Glomerular endothelial cell (primary cell): ENCODE measurements at regions not wholly inside any gene's neighbourhood (a gene's known extent, or its start where the extent isn't known, plus 50 kb on each side); places are given as distances from the start of the nearest gene placed in this dataset.
"Not testable (repeated sequence)": the region's sequence is repeated elsewhere in the genome, so short reads cannot be mapped to it uniquely, and the experiment has no call there.

Source experiments
- DNase-seq: peaks from one replicate; pipeline ENCODE4 v3.0.0-alpha.2; 2011; ENCODE audit warnings: low read depth, low spot score; ENCODE audit errors: extremely low read depth

DNA sequence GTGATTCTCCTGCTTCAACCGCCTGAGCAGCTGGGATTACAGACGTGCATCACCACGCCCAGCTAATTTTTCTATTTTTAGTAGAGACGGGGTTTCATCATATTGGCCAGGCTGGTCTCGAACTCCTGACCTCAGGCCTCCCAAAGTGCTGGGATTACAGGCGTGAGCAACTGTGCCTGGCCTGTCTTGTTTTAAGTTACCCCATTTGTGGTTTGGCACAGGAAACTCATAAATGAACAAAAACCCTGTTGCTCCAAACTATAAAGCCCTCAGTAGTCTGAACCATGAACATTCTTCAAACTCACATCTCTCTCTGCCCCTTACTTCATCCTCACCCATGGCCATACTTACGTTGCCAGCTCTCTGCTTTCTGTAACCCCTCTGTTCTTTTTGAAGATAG, 61.7 kb downstream of the RHOU start:
- DNase-seq: not testable (repeated sequence)

DNA sequence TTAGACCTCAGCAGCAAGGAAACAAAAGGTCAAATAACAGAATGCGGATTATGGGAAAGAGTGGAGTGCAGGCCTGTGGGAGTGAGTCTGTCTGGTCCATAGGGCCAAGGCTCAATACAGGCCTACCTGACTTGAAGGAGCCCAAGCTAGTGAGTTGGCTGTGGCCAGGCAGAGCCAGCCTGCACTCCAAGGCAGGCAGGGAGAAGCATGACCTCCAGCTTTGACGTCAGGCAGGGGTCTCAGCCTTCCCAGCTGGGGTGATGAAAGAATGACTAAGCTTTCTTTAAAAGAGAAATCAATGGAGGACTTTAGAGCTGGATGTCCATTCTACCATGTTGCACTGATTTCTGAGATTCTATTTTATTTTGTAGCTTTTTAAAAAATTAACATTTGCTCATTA, 62.8 kb downstream of the RHOU start:
- DNase-seq: no peak

DNA sequence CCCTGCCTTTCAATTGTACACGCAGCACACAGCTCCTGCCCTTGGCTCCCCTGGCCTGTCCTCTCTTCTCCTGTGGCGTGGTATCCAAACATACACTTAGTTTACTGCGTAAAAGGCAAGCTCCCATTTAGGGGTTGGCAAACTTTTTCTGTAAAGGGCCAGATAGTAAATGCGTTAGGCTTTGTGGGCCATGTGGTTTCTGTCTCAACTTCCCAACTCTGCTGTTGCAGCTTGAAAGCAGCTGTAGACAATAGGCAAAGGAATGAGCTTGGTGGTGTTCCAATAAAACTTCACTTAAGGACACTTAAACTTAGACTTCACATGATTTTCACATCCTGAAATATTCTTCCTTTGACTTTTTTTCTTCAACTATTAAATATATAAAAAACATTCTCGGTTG, 63.3 kb downstream of the RHOU start:
- no peak for DNase-seq

DNA sequence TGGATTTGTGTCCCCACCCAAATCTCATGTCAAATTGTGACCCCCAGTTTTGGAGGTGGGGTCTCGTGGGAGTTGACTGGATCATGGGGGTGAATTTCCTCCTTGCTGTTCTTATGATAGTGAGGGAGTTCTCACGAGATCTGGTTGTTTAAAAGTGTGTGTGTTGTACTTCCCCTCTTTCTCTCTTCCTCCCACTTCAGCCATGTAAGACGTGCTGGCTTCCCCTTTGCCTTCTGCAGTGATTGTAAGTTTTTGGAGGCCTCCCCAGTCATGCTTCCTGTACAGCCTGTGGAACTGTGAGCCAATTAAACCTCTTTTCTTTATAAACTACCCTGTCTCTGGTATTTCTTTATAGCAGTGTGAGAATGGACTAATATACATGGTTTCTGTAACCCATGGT, 64.6 kb downstream of the RHOU start:
- DNase-seq: no peak

DNA sequence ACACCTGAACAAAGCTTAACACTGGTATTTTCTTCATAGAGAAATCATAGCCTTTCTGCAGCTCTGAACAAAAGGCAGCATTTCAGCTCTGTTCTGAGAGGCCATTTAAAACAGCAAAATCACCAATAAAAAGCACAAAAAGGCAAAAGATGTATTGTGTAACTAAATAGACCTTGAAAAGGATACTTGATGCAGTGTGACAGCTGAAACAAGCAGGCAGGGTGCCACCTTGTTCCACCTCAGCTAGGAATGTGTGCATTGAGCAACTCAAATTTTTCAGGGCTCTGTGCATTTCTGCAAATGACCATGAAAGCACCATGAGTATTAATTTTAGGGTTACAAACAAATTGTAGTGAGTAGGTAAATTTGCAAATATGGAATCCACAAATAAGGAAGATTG, 65.8 kb downstream of the RHOU start:
- DNase-seq: no peak

DNA sequence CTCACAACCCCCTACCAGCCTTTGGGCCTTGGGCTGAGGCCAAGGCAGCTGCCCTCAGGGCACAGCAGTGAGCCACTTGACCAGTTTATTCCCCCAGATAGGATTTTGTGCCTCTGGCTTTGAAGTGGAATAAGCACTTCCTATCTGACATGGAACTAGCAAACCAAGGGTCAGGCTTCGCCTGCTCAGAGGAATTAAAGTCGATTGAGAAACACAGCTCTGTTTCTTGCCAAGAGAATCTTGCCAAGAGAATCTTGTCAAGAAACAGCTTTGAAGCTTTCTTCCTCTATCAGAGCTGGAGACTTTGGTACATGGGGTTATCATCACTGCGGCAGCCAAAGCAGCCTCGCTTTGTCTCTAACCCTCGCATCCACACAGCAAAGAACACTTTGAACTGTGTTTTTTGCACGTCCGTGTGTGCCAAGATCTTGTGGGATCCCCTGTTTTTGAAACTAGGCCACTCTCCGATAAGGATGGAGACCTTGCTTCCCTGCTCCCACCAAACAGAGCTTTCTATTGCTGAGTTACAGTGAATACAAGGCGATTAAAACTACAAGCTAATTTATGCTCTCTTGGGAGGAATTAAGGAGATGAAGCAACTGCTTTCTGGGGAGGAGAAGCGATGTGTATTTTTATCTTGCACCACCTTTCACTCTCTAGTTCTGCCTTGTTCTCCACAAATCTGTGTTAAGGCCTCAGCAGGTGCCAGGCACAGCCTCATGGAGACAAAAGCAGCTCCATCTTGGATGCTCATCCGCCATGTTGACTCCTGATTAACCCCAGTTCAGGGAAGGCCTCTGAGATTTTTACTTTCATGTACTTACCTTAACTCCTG, 67.3 kb downstream of the RHOU start:
- DNase-seq: no peak

DNA sequence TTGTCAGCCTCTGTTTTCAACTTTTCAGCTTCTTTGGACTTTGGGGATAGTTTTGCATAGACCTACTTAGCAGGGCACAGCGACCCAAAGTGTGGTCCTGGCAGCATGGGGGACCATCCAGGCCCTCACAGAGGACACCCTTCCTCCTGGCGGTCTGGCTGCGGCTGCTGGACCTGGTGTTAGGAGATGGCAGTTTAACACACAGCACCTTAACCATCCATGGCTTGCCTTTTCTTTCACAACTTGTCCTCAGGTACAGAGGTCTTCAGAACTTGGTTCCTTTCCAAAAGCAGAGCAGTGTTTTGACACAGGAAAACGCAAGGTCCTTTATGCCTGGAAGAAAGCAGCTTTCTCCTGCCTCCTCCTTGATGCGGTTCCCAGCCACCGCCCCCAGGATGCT, 68.1 kb downstream of the RHOU start:
- no peak for DNase-seq

DNA sequence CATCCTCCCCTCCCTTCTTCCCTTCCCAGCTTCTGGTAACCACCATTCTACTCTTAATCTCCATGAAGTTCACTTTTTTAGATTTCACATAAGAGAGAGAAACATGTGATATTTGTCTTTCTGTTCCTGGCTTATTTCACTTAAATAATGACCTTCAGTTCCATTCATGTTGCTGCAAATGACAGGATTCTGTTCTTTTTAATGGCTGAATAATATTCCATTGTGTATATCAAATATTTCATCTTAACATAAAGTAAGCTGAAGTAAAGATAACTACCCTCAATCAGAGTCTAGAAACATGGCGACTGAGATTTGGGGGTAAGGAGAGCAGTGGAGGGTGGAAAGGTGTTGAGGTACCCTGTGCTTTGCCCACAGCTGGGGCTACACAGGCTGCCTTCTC, 68.9 kb downstream of the RHOU start:
- no peak for DNase-seq

DNA sequence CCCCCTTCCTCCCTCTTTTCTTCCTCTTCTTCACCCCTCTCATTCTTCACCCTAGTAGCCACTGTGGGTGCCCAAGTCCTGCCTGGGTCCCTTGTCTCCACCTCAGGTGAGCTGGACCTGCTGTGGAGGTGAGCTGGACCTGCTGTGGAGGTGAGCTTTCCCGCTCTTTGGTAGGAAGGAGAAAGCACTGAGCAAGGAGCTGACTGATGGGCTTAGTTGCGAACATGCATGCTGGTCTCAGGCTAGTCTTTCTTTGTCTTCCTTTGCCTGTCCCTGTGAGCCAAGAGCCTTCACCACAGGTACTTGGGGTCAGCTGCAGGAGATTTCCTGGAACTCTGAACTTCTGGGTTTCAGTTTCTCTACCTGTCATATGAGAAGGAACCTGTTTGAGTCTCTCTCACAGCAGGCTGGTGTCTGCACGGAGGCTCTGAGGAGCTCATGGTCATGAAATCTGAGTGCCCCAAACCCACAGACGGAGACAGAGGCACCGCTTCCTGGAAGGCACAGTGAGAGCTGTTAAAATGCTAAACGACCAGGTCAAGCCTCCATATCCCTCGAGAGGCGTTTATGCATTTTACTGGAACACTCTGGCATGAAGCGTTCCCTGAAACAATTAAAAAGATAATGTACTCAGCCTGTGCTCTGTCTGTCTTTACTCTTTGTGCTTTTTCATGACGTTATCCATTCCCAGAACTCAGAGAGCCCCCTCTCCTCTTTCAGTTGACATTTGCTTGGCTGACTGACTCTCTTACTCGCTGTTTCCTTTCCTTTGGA, 69.5 kb downstream of the RHOU start:
- DNase-seq: no peak

DNA sequence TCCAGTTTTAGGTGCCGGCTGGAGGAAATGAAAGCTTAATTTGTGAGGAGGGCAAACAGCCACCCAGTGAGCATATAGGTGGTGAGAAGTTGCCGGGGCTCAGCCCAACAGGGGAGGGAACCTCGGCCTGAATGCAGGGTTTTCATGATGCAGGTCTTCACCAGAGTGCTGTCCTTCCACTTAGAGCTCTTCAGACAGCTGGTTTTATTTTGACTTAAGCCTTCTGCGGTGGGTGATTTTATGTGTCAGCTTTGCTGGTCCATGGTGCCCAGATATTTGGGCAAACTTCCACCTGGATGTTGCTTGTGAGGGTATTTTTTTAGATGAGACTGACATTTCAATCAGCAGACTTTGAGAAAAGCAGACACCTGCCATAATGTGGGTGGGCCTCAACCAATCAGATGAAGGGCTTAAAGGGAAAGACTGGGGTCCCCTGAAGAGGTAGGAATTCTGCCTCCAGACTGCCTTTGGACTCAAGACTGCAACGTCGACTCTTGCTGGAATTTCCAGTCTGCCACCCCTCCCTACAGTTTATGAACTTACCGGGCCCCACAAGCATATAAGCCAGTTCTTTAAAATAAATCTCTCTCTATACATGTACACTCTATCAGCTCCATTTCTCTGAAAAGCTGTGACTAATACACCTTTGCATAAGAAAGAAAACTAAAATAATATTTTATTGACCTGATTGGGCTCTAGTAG, 72.8 kb downstream of the RHOU start:
- no peak for DNase-seq

DNA sequence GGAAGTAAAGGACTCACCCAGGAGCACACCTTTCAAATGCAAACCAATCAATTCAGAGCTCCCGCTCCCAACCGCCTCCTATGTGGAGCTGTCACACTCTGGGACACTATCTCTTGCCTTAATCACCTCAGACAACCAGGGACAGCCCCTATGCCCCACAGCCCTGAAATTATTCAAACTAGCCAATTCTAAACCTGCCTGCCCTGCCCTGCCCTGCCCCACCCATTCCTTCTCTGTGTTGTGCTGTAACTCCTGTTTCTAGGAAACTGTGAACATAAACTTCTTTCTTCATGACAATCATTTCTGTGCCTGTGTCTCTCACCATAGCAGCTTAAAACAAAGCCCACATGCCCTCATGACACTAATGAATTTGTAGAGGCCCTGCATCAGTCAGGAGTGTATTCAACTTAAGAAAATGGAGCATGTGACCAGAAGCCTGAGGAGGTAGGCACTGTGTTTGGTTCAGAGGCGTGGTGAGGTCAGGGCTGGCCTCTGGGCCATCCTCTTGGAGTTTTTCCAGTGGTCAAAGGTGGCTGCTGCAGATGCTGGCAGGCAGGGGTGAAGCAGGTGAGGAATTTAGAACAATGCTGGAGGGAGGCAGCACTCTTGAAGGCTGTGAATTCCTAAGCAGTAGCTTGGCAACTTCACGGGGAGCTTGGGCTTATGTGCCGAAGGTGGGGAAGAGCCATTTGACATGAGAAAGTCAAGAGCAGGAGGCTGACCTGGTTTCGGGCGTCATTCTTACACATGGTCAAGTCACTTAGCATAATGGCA, 74.5 kb downstream of the RHOU start:
- DNase-seq: no peak

DNA sequence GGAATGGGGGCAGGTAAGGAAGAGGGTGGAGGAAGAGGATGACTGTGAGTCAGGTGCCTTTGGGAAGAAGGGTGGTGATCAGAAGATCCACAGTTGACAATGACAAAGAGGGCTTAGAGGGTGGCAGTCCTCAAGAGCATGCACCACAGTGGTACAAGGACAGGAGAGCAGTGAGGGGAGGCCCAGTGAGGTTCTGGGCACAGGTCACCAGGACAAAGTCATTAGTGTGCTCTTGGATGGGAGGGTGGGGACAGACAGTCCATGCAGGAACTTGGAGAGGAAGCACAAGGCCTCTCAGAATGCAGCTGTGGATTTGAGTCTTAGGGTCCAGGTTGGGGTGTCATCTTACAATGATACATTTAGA, 75.1 kb downstream of the RHOU start:
- no peak for DNase-seq

DNA sequence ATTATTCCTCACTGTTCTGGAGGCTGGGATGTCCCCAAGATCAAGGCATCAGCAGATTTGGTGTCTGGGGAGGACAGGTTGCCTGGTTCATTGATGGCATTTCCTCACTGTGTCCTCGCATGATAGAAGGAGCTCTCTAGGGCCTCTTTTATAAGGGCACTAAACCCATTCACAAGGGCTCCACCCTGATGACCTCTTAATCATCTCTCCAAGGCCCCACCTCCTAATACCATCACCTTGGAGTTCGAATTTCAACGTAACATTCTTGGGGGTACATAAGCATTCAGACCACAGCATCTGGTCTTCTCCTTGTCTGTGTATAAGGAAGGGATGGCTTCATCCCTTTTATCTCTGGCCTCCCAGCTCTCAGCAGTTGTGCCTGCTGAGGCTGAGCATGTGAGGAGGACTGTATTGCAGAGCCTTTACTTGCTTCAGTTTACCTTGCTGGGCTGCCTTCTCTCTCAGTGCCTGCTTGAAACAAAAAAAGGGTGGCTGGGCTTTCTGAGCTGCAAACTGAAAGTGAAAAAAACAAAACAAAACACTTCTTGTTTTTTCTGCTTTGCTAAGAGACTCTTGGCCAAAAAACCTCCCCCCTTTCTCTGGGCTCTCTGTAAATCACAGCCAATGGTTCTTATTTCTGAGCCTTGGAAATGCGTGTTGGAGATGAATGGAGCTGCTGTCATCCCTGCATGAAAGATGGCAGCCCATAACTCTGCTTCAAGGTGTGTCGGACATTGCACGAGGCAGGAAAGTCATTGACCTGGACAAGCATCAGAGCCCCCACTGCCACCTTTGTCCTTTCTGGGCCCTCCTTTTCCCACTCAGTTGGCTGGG, 75.8 kb downstream of the RHOU start:
- DNase-seq: no peak

DNA sequence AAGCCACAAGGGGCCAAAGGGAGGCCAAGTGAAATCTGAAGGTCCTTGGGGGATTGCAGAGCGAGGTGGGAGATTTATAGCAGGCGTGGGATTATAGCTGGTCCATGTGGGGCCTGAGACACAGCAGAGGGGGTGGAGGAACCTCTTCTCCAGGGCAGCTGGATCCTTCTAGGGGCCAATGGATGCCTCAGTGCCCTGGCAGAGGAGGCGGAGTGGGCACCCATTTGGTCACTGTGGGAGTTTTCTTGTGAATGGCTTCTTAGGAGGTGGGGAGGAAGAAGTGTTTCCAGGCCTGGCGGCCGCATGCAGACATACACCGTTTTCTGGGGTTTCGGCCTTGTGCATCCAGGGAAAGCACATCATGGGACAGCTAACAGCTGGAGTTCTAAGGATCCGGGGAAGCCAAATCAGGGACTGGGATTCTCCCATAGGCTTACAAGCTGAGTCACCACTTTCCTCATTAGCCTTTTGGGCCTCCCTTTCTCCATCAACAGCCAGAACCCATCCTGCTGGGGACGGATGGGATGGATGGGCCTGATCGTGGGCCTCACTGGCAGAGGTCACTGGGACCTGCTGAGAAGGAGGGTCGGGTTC, 76.5 kb downstream of the RHOU start:
- DNase-seq: no peak

DNA sequence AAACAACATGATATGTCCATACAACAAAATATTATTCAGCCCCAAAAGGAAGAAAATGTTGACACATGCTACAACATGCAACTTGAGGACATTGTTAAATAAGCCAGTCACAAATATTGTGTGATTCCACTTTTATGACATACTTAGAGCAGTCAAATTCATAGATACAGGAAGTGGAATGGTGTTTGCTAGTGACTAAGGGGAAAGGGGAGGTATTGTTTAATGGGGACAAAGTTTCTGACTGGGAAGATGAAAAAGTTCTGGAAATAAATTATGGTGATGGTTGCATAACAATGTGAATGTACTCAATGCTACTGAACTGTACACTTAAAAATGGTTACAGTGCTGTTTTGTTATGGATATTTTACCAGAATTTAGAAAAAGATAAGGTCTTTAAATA, 77.7 kb downstream of the RHOU start:
- no peak for DNase-seq

DNA sequence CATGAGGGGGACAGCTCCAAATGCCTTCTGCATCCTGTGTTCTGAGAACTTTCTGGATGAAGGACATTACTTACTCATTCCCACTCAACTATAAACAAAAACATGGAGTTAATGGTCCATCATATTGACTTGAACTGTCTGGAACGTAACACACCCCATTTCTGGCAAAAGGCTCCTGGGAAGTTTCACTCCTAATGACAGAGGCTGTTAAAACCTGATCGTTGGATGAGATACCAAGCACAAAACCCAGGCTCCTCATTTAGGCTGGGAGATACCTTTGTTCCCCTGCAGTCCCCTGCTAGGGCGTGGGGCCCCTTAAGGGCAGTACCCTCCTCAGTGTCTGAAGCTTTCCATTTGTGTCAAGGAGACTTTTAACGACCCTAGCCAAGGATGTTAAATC, 78.9 kb downstream of the RHOU start:
- DNase-seq: no peak

DNA sequence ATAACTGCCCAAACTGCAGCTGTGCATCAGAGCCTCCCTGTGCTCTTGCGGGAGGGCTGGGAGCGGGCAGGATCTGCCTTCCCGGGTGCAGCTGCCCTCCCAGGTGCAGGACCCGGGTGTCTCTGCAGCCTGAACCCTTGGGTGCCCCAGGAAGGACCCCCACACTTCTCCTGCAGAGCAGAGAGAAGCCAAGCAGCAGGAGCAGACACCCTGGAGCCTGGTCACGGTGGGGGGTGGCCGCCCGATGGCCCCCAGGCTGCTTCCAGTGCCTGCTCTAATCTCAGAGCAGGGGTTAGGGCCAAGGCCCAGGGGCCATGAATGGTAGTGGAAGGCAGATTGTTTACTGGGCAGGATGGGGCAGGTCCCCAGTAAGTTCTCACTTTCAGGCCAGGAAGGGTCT, 83.0 kb downstream of the RHOU start:
- no peak for DNase-seq

DNA sequence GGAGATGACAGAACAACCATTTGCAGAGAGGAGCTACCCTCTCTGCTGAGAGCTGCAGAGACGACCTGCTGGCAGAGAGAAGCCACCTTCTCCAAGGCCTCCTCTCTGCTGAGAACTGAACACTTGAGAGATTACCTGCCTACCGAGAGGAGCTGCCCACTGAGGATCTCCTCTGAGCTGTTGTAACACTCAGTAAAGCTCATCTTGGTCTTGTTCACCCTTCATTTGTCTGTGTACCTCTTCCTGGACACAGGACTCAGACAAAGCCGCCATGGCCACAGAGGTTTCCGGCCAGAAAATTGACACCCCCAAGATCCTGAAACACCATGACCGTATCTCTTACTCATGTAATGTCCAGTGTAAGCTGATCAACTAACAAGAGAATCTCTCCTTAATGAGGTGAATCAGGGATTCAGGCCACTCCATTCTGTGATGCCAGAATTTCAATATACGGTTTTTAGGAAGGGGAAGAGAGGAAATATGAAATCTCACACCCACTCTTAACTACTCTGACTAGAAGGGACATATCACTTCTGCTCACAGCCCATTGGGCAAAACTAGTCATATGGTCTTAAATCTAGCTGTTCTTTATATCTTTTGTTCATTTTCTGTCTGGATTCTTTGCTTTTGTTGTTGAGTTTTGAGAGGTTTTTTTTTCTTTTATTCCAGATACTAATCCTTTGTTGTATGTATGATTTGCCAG, 83.8 kb downstream of the RHOU start:
- no peak for DNase-seq

DNA sequence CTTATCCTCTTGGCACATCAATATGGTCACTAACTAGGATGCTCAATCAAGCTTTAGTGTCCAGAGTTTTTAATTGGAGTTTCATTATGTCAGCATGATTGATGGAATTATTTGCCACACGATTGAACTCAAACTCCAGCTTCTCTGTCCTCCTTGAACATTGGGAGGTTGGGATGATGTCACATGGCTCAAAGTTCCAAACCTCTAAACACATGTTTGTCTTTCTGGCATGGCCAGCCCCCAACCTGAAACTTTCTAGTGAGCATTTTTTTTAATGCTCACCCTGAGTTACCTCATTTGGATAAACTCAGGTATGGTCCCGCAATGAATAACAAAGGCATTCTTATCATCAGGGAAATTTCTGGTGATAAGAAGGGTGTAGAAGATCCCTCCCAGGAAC, 86.0 kb downstream of the RHOU start:
- DNase-seq: no peak
